ENCODE measurements at regions not wholly inside any gene's neighbourhood (a gene's known extent, or its start where the extent isn't known, plus 50 kb on each side); places are given as distances from the start of the nearest gene placed in this dataset.

- intact Hi-C loops (cut with micrococcal nuclease; ENCODE audit: unreplicated experiment), result no loop called here
Measured at GRCh38 chr6:19041906-19042305, 654.8 kb downstream of the RNF144B start.

GRCh38 chr6:19042420-19042819 lies 655.3 kb downstream of the RNF144B start:
- H3K9me3 ChIP-seq (ENCODE audit: insufficient read depth, low read depth), result no peaks in the 10 kb centered on the region; the same call in 1 of the 2 replicates
- ChIA-PET CTCF (no interaction called here), POLR2A (ENCODE audit: unreplicated experiment) (no interaction called here)
- TF ChIP-seq EZH2 (IDR thresholded peaks at IDR 0.05; ENCODE audit: low read depth) (no peak), CTCF (conservative IDR thresholded peaks at IDR 0.05) (no peak)
- H3K79me2 ChIP-seq (ENCODE audit: low read depth), result no peaks in the 10 kb centered on the region
- no peak overlapping the region for H3K4me2 ChIP-seq
- no peak for DNase-seq
- no peaks in the 10 kb centered on the region for H4K20me1 ChIP-seq (ENCODE audit: insufficient read depth)
- no peak overlapping the region for H3K27ac ChIP-seq
- H3K9me2 ChIP-seq (ENCODE audit: insufficient read depth), result 0 out of 2 replicates have a peak, but pooled peaks cover 4% of the 10 kb centered on the region
- H3K27me3 ChIP-seq (ENCODE audit: insufficient read depth, low read depth), result no peaks in the 10 kb centered on the region
- intact Hi-C loops (cut with micrococcal nuclease; ENCODE audit: unreplicated experiment), result no loop called here
- no peaks in the 10 kb centered on the region for H3F3A ChIP-seq (ENCODE audit: insufficient read depth, low read depth)
- no TSS peak for BruUV-seq (replicated peaks)
- no peak overlapping the region for H2AFZ ChIP-seq
- H3K4me1 ChIP-seq (replicated peaks; ENCODE audit: insufficient read depth), result no peaks in the 10 kb centered on the region
- no peaks in the 10 kb centered on the region for H3K36me3 ChIP-seq (ENCODE audit: low read depth)
- H3K4me3 ChIP-seq, result no peak overlapping the region

More at GRCh38 chr6:19041906-19042305, 654.8 kb downstream of the RNF144B start:
- H3F3A ChIP-seq (ENCODE audit: insufficient read depth, low read depth), result no peaks in the 10 kb centered on the region
- no peak overlapping the region for H2AFZ ChIP-seq
- CTCF ChIA-PET, result no interaction called here
- POLR2A ChIA-PET (ENCODE audit: unreplicated experiment), result no interaction called here
- no peaks in the 10 kb centered on the region for H3K27me3 ChIP-seq (ENCODE audit: insufficient read depth, low read depth)
- DNase-seq, result no peak
- no peaks in the 10 kb centered on the region for H4K20me1 ChIP-seq (ENCODE audit: insufficient read depth)
- H3K4me2 ChIP-seq, result no peak overlapping the region
- no peaks in the 10 kb centered on the region for H3K79me2 ChIP-seq (ENCODE audit: low read depth)
- no peaks in the 10 kb centered on the region for H3K4me1 ChIP-seq (replicated peaks; ENCODE audit: insufficient read depth)
- no TSS peak for BruUV-seq (replicated peaks)
- H3K27ac ChIP-seq, result no peak overlapping the region
- no peaks in the 10 kb centered on the region; the same call in 1 of the 2 replicates for H3K9me3 ChIP-seq (ENCODE audit: insufficient read depth, low read depth)
- H3K9me2 ChIP-seq (ENCODE audit: insufficient read depth), result 0 out of 2 replicates have a peak, but pooled peaks cover 4% of the 10 kb centered on the region
- no peaks in the 10 kb centered on the region for H3K36me3 ChIP-seq (ENCODE audit: low read depth)
- TF ChIP-seq CTCF (conservative IDR thresholded peaks at IDR 0.05) (no peak), EZH2 (IDR thresholded peaks at IDR 0.05; ENCODE audit: low read depth) (no peak)
- H3K4me3 ChIP-seq, result no peak overlapping the region

GRCh38 chr6:19050765-19051164 lies 663.6 kb downstream of the RNF144B start:
- Histone ChIP-seq H3K9me2 (ENCODE audit: insufficient read depth) (no peaks in the 10 kb centered on the region), H3K79me2 (ENCODE audit: low read depth) (no peaks in the 10 kb centered on the region), H3K9me3 (ENCODE audit: insufficient read depth, low read depth) (no peaks in the 10 kb centered on the region), H3K4me3 (no peak overlapping the region), H2AFZ (no peak overlapping the region), H3K36me3 (ENCODE audit: low read depth) (no peaks in the 10 kb centered on the region), H3K4me1 (replicated peaks; ENCODE audit: insufficient read depth) (peaks cover 9% of the 10 kb centered on the region), H3K27ac (no peak overlapping the region), H3F3A (ENCODE audit: insufficient read depth, low read depth) (no peaks in the 10 kb centered on the region), H3K4me2 (no peak overlapping the region), H4K20me1 (ENCODE audit: insufficient read depth) (no peaks in the 10 kb centered on the region), H3K27me3 (ENCODE audit: insufficient read depth, low read depth) (no peaks in the 10 kb centered on the region)
- ChIA-PET CTCF (no interaction called here), POLR2A (ENCODE audit: unreplicated experiment) (no interaction called here)
- intact Hi-C loops (cut with micrococcal nuclease; ENCODE audit: unreplicated experiment), result no loop called here
- no peak for DNase-seq
- BruUV-seq (replicated peaks), result no TSS peak
- TF ChIP-seq EZH2 (IDR thresholded peaks at IDR 0.05; ENCODE audit: low read depth) (no peak), CTCF (conservative IDR thresholded peaks at IDR 0.05) (no peak)

Data from PC-9 (cell line).